Dedifferentiated amniotic fluid mesenchymal stem cell (primary cell): ENCODE measurements at regions not wholly inside any gene's neighbourhood (a gene's known extent, or its start where the extent isn't known, plus 50 kb on each side); places are given as distances from the start of the nearest gene placed in this dataset.
"Not testable (repeated sequence)": the region's sequence is repeated elsewhere in the genome, so short reads cannot be mapped to it uniquely, and the experiment has no call there.

Source experiments
- DNase-seq: peaks from one replicate; pipeline ENCODE4 v3.0.0-alpha.2; 2016; ENCODE audit errors: extremely low spot score

GRCh38 chr7:136325578-136325977 lies 348.4 kb upstream of the MTPN start:
- no peak for DNase-seq

DNA sequence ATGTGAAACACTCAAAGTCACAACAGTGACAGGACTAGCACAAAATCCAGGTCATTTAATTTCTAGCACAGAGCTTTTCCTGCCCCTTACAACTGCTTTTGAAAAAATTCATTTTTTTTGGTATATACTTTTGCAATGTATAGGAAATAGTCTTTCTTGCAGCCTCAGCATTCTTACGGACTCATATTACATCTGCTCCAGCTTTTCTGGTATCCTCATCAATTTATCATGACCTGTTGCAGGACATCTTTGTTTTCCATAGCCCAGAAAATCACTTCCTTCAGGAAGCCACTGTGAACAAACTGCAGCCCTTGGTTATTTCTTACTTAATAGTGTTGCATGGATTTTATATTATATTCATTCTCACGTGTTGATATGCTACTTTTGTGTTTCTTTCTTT lies 347.9 kb upstream of the MTPN start:
- DNase-seq: no peak

DNA sequence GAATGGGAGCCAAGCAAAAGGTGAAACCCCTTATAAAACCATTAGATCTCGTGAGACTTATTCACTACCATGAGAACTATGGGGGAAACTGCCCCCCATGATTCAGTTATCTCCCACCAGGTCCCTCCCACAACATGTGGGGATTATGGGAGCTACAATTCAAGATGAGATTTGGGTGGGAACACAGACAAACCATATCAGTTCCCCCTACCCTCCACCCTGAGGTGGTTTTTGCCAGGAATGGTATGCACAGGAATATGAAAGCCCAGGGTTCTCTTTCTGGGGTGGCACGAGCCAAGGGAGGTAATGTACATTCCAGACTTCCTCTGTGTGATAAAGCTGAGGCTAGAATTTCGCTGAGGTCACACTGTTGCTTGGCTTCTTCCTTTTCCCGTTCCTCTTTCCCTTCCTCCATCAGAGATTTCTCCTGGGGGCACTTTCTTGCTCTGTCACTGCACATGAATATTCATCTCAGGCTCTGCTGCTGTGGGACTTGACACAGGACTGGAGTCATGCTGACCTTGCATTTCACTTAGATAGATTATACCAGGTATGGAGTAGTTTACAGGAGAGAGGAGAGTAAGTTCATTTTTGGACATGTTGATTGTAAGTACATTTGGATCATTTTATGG lies 347.0 kb upstream of the MTPN start:
- no peak for DNase-seq

GRCh38 chr7:136312592-136312991 lies 335.4 kb upstream of the MTPN start:
- no peak for DNase-seq

DNA sequence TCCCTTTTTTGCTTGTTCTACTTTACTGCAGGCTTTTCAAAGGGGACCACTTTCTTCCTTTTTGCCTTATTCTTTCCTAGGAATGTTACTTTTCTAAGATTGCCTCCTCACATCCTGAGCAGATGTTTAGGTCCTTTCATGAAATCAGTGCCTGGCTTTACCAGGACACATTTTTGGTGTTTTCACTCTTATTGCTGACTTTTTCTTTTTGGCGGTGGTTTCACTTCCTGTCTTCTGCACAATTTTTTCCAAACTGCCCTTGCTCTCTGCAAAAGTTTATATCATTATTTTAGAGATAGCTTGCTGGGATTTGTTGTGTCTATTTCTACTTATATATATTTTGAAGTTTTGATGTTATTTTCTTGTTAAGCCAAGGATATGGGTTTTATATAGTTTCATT lies 332.2 kb upstream of the MTPN start:
- DNase-seq: no peak

DNA sequence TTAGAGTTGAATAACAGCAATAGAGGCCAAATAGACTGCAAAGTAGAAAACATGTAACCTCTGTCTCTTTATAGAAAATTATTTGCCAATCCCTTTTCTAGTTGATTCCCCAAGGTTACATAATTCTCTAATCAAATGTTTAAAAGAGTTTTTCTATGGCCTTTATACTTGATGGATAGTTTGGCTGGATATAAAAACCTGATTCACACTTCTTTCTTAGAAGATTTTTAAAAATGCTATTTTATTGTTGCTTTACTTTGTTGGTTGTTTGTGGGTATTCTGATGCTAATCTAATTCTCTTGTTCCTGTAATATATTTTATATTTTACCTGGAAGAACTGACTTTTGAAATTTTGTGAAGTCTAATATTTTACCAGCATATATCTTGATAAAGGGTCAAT lies 331.1 kb upstream of the MTPN start:
- DNase-seq: no peak

DNA sequence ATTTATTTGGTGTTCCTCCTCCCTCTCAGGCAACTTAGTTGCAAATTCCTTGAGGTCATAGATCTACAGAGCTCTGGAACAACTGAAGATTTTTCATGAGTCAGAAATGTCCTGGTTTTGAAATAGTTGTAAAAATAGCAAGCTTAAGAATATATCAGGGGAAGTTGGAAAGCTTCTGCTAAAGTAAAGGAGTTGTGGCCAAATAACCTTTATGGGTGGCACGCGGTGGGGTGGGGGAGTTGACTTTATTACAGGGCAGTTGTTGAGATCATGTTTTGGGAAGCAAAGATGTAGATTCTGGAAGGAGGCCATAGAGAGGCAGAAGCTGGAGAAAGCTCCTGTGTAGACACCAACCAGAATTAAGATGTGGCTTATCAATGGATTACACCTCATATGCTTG lies 326.0 kb upstream of the MTPN start:
- no peak for DNase-seq

- DNase-seq: no peak
These were observed 324.9 kb upstream of the MTPN start for GRCh38 chr7:136302049-136302448.

DNA sequence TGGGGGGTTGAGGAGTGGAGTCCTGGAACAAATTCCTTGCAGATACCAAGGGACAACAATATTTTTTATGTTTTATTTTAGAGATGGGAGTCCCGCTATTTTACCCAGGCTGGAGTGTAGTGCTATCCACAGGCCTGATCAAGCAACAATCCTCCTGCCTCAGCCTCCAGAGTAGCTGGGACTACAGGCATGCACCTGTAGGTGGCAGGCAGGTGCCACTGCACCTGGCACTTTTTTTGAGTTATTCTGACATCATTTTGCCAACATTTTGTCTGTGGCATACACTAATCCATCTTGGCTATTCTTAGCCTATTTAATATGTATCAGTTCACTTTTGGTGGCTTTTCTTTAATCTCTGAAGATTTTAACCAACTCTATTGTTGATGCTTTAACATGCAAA lies 317.8 kb upstream of the MTPN start:
- no peak for DNase-seq

GRCh38 chr7:136293841-136294391 lies 316.8 kb upstream of the MTPN start:
- no peak for DNase-seq

DNA sequence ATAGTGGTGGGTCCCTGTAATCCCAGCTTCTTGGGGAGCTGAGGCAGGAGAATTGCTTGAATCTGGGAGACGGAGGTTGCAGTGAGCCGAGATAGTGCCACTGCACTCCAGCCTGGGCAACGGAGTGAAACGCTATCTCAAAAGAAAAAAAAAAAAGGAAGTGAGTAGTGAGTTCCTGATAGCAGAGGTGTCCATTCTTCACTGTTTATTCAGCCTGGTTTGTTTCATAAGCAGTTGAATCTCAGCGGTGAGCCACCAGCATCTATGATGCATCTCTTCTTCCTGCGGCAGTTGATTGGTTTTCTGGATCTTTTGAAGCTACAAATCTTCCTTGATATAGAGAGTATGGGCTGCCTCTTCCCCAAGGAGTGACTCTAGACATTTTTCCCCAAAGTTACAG lies 316.1 kb upstream of the MTPN start:
- no peak for DNase-seq

GRCh38 chr7:136292365-136292764 lies 315.2 kb upstream of the MTPN start:
- DNase-seq: no peak

- DNase-seq: no peak
These were observed 313.2 kb upstream of the MTPN start for GRCh38 chr7:136290351-136290750.

- no peak for DNase-seq
These were observed 300.9 kb upstream of the MTPN start for GRCh38 chr7:136278057-136278456.

- DNase-seq: no peak
These were observed 298.6 kb upstream of the MTPN start for GRCh38 chr7:136275794-136276193.

DNA sequence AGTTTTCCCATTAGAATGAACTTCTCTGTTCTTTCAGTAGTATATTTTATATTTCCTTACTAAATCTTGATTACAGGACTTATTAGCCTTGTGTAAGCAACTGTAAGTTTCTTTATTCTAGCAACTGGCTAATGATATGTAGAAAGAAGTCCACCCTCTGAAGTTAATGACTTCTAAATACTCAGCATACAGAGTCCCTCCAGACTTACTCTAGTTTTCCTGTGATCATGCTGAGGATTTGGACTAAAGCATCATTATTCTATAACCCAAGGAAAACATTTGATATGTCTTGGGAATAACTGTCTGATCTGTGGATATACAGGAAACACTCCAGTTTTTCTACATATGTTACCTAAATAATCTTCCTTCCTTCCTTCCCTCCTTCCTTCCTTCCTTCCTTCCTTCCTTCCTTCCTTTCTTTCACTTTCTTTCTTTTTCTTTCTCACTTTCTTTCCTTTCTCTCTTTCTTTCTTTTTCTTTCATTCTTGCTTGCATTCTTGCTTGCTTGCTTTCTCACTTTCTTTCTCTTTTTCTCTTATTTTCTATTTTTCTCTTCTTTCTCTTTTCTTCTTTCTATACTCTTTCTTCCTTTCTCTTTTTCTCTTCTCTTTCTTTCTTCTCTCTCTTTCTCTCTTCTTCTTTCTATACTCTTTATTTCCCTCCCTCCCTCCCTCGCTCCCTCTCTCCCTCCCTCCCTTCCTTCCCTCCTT lies 297.6 kb upstream of the MTPN start:
- no peak for DNase-seq

DNA sequence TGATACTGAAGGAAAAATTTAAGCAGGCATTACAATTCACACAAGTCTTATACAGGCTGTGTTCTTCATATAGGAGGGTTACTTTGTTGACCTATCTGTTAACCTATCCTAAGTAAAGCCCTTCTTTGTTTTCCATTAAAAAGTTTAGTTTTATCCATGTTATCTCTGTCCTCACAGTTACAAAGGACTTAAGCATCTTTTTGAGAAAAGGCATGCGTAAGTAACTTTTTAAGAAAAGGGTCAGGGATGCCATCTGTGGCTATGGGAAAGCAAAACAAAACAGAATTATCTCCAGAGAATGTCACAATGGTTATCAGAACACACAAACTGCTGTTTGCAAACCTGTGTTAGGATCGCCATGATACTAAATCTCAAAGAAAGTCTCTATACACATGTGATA lies 295.8 kb upstream of the MTPN start:
- DNase-seq: no peak

DNA sequence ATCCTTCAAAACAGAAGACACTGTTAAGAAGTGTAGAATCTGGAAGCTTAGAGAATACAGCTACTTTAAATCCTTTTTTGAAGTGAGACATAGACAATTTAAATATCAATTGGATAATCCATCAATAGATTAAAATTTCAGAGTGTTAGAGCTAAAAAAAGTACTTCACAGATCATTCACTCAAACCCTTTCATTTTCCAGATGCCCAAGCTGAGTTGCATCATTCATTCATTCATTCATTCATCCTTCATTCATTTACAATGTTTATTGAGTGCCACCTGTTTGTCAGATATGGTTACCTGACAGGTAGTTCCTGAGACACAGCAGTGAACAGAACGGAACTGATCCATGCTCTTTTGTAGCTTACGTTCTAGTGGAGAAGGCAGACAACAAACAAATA lies 290.7 kb upstream of the MTPN start:
- DNase-seq: no peak

- no peak for DNase-seq
These were observed 289.3 kb upstream of the MTPN start for GRCh38 chr7:136266457-136266856.

GRCh38 chr7:136264304-136264703 lies 287.1 kb upstream of the MTPN start:
- DNase-seq: not testable (repeated sequence)

- not testable (repeated sequence) for DNase-seq
These were observed 286.1 kb upstream of the MTPN start for GRCh38 chr7:136263112-136263860.

DNA sequence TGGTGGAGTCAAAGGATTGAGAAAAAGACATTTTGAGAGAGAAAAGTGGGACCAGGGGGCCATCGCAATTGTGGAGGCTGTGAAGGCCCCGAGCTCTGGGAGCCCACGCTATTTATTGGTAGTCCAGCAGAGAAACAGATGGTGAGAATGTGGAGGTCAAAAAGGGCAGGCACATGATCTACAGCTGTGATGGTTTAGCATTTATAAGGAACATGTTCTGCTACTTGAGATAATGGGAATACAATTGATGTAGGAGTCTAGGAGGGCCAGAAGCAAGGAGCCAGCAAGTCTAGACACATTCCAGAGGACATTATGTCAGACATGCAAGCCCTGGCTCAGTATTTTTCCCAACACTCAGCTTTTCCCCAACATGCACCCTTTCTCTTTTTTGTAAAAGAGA lies 283.4 kb upstream of the MTPN start:
- not testable (repeated sequence) for DNase-seq

DNA sequence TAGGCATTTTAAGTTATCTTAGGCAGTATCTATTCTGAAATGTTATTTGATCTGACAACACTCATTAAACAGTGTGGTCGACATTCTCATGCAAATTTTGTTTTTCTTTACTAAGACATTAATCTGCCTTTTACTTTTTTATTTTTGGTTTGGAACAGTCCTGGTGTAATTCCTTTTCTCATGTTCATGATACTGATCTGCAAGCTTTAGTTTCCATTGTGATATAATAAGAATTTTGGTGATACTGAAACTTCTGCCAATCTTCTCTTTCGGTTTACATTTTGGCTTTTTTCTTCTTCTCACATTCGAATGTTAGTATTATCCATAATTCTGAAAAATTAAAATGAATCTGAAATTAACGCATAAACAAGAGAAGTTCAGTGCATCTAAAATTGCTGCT lies 281.9 kb upstream of the MTPN start:
- no peak for DNase-seq
